ENCODE measurements at regions not wholly inside any gene's neighbourhood (a gene's known extent, or its start where the extent isn't known, plus 50 kb on each side); places are given as distances from the start of the nearest gene placed in this dataset.

DNA sequence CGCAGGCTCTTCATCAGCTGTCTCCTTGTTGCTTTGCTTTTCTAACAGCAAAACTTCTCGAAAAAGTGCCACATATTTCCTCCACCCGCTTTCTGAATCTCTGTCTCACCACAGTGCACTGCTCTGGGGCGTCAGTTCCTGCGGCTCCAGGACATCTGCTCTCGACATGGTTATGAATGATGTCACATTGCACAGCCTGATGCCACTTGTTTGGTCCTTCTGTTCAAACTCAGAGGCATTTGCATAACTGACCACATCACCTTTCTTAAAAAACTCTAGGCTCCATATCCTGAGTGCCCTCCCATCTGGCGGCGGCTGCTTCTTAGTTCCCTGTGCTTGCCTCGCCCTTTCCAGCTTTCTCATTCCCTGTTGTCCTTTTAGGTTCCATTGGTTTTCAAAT lies 469.3 kb upstream of the COBL start:
- H3K4me2 ChIP-seq (ENCODE audit: low read depth, low read length) = no peak overlapping the region
- intact Hi-C loops (cut with micrococcal nuclease) (no loop called here), in situ Hi-C loops (cut with MboI; ENCODE audit: low sequenced_read_pairs) (no loop called here), dilution Hi-C loops (cut with HindIII; ENCODE audit: low sequenced_read_pairs, unreplicated experiment) (no loop called here)
- no peak overlapping the region for H3K56ac ChIP-seq (ENCODE audit: extremely low read depth, insufficient read depth, low read length)
- no peak for DNase-seq
- no peaks in the 10 kb centered on the region for H3K9me1 ChIP-seq (ENCODE audit: insufficient read depth, low read length)
- WGBS, 2 experiments (ENCODE audit: extremely low coverage in 2 of 2, insufficient read length in 1 of 2) = 45% methylated on average over 2 of the region's 9 CpGs; no CpG with 5 or more reads in 1 of the 2 experiments
- no peak overlapping the region for H2BK20ac ChIP-seq (ENCODE audit: low read depth, low read length)
- no peaks in the 10 kb centered on the region for H3K36me3 ChIP-seq (ENCODE audit: control insufficient read depth, insufficient read depth, low read length)
- H3K9me3 ChIP-seq (ENCODE audit: control insufficient read depth, insufficient read depth, low read length) = peaks cover 10% of the 10 kb centered on the region
- no peak for TF ChIP-seq SMC3 (IDR thresholded peaks at IDR 0.05; ENCODE audit: low read depth, low read length)
- no peak for TF ChIP-seq CEBPB (IDR thresholded peaks at IDR 0.05; ENCODE audit: low read depth, low read length)
- TF ChIP-seq, protein P1, sequence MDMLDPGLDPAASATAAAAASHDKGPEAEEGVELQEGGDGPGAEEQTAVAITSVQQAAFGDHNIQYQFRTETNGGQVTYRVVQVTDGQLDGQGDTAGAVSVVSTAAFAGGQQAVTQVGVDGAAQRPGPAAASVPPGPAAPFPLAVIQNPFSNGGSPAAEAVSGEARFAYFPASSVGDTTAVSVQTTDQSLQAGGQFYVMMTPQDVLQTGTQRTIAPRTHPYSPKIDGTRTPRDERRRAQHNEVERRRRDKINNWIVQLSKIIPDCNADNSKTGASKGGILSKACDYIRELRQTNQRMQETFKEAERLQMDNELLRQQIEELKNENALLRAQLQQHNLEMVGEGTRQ (IDR thresholded peaks at IDR 0.05; ENCODE audit: low read depth, low read length) = no peak
- no peaks in the 10 kb centered on the region for H3K79me1 ChIP-seq (ENCODE audit: low read depth in 1 of 2, low read length in 2 of 2)
- H3K27me3 ChIP-seq (ENCODE audit: control insufficient read depth, insufficient read depth, low read length) = no peaks in the 10 kb centered on the region
- H2AK9ac ChIP-seq (replicated peaks; ENCODE audit: low read depth, low read length, poor library complexity) = no peak overlapping the region
- no peak overlapping the region for H3K4me3 ChIP-seq (ENCODE audit: insufficient read depth, low read depth, low read length)
- no peak overlapping the region for H3K23ac ChIP-seq (ENCODE audit: low read depth, low read length)
- no peak overlapping the region for H3K14ac ChIP-seq (replicated peaks; ENCODE audit: low read depth, low read length)
- no peak overlapping the region for H2BK5ac ChIP-seq (ENCODE audit: low read depth, low read length, poor library complexity, severe bottlenecking)
- CTCF ChIA-PET = no interaction called here
- H2AK5ac ChIP-seq (ENCODE audit: low read depth, low read length) = no peak overlapping the region
- no peak overlapping the region for H3K18ac ChIP-seq (ENCODE audit: low read depth, low read length)
- no peak overlapping the region for H4K8ac ChIP-seq (ENCODE audit: low read depth in 2 of 2, low read length in 2 of 2)
- no peak overlapping the region for H4K5ac ChIP-seq (ENCODE audit: low read depth, low read length)
- no peak overlapping the region for H2BK15ac ChIP-seq (ENCODE audit: low read depth, low read length)
- no peaks in the 10 kb centered on the region for H4K20me1 ChIP-seq (ENCODE audit: insufficient read depth, low read length)
- H4K91ac ChIP-seq (ENCODE audit: insufficient read depth, low read depth, low read length) = no peak overlapping the region
- BruUV-seq (replicated peaks) = no TSS peak
- H2AFZ ChIP-seq (replicated peaks; ENCODE audit: low read length, poor library complexity) = no peak overlapping the region
- H2BK120ac ChIP-seq (ENCODE audit: low read depth, low read length) = no peak overlapping the region
- no peaks in the 10 kb centered on the region for H3K4me1 ChIP-seq (ENCODE audit: control insufficient read depth, insufficient read depth, low read length)
- H3K27ac ChIP-seq (ENCODE audit: insufficient read depth, low read length) = no peak overlapping the region
- H3K9ac ChIP-seq (ENCODE audit: low read depth, low read length) = no peak overlapping the region
- H3K4ac ChIP-seq (ENCODE audit: low read depth, low read length) = no peak overlapping the region
- ATAC-seq (ENCODE audit: low read depth) = no peak
- POLR2A ChIA-PET (ENCODE audit: unreplicated experiment) = no interaction called here
